Small intestine (tissue), 7 donors: ENCODE measurements at regions not wholly inside any gene's neighbourhood (a gene's known extent, or its start where the extent isn't known, plus 50 kb on each side); places are given as distances from the start of the nearest gene placed in this dataset.
"Not testable (repeated sequence)": the region's sequence is repeated elsewhere in the genome, so short reads cannot be mapped to it uniquely, and the experiment has no call there.

Source experiments
- DNase-seq, 2 donors: peaks; one replicate each; pipeline versions ENCODE4 v3.0.0 to v3.0.0-alpha.2; 2013
- FAIRE-seq: peaks from 2 replicates; lab custom pipeline; 2012; peaks lifted over from hg19 to GRCh38; lab: Jason Lieb, UNC
- H3K27ac ChIP-seq, 3 donors: one replicate each; pipeline ENCODE4 v1.5.1; 2013; ENCODE audit warnings: low read length in 2 of 3, mild to moderate bottlenecking in 2 of 3, control low read depth in 1 of 3, inconsistent platforms in 1 of 3, low read depth in 1 of 3, moderate library complexity in 1 of 3
- H3K27me3 ChIP-seq, 3 donors: one replicate each; pipeline ENCODE4 v1.6.1; 2013; ENCODE audit warnings: low read length in 3 of 3, inconsistent platforms in 1 of 3; ENCODE audit not compliant: control insufficient read depth in 3 of 3, insufficient read depth in 3 of 3
- H3K36me3 ChIP-seq, 3 donors: one replicate each; pipeline ENCODE4 v1.6.1; 2013; ENCODE audit warnings: low read length in 3 of 3, inconsistent platforms in 1 of 3, low read depth in 1 of 3, mild to moderate bottlenecking in 1 of 3, moderate library complexity in 1 of 3; ENCODE audit not compliant: control insufficient read depth in 3 of 3, insufficient read depth in 2 of 3
- H3K4me1 ChIP-seq, 3 donors: one replicate each; pipeline ENCODE4 v1.6.1; 2013; ENCODE audit warnings: low read length in 2 of 3, inconsistent platforms in 1 of 3, low read depth in 1 of 3, mild to moderate bottlenecking in 1 of 3, moderate library complexity in 1 of 3; ENCODE audit not compliant: control insufficient read depth in 3 of 3, insufficient read depth in 2 of 3
- H3K4me3 ChIP-seq, 3 donors: one replicate each; pipeline ENCODE4 v1.5.1; 2013; ENCODE audit warnings: low read length in 3 of 3, control low read depth in 1 of 3, inconsistent platforms in 1 of 3, low read depth in 1 of 3, mild to moderate bottlenecking in 1 of 3, moderate library complexity in 1 of 3
- H3K9me3 ChIP-seq, 2 donors: one replicate each; pipeline ENCODE4 v1.6.1; 2013; ENCODE audit warnings: low read depth in 1 of 2, low read length in 1 of 2; ENCODE audit not compliant: control insufficient read depth in 2 of 2, insufficient read depth in 1 of 2
- WGBS, 3 donors: extraction: QIAGEN DNeasy Blood & Tissue Kit; methylation state at CpG; one replicate each; pipeline ENCODE4 v1.1.7; 2013; 5-methylcytosine and 5-hydroxymethylcytosine counted together
- donor health status: healthy with polysubstance abuse.
- donor health status: control.
- donor health status: control.
- donor health status: Bipolar disorder and iron deficiency.
- donor health status: healthy.

DNA sequence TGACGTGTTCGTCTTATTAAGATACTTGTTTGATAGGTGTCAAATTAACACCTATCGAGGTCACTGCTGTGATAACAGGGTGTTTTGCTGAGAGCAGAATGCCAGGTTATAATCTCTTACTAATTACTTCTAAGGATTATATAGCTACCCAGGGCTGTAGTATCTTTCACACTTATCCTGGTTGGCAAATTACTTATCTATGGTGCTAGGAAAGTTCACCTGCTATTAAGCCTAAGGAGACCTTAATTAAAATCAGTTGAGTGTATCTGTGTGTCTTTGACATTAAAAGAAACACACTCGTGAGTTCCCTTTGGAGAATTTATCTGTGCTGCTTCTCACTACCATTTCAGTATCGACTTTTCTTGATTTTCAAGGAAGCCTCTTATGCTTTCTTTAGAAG, 301.6 kb upstream of the SLC16A7 start:
- Histone ChIP-seq H3K4me3 (no peak overlapping the region), H3K27ac (no peak overlapping the region), H3K9me3 (no peaks in the 10 kb centered on the region), H3K4me1 (no peaks in the 10 kb centered on the region), H3K36me3 (no peaks in the 10 kb centered on the region), H3K27me3 (no peaks in the 10 kb centered on the region)
- no peak for DNase-seq
- no peak for FAIRE-seq
- 59 to 71% (median 63%) methylated on average over 5 of the region's 5 CpGs for WGBS, 3 donors

GRCh38 chr12:59282999-59283398, 312.8 kb upstream of the SLC16A7 start:
- no peak overlapping the region for H3K4me3 ChIP-seq
- no peaks in the 10 kb centered on the region for H3K4me1 ChIP-seq
- H3K27me3 ChIP-seq, result no peaks in the 10 kb centered on the region
- no peaks in the 10 kb centered on the region for H3K36me3 ChIP-seq
- no peak overlapping the region for H3K27ac ChIP-seq
- DNase-seq (no peak), FAIRE-seq (no peak)
- H3K9me3 ChIP-seq, result no peaks in the 10 kb centered on the region
- WGBS, 3 donors, result 63 to 74% (median 63%) methylated on average over 2 of the region's 2 CpGs

- H3K27me3 ChIP-seq, DNase-seq, H3K27ac ChIP-seq, H3K36me3 ChIP-seq, FAIRE-seq, H3K4me3 ChIP-seq, H3K9me3 ChIP-seq, H3K4me1 ChIP-seq: not testable (repeated sequence)
- 81 to 84% (median 83%) methylated on average over 1 of the region's 1 CpG for WGBS, 3 donors
Observed at GRCh38 chr12:59273561-59273960, 322.3 kb upstream of the SLC16A7 start.

DNA sequence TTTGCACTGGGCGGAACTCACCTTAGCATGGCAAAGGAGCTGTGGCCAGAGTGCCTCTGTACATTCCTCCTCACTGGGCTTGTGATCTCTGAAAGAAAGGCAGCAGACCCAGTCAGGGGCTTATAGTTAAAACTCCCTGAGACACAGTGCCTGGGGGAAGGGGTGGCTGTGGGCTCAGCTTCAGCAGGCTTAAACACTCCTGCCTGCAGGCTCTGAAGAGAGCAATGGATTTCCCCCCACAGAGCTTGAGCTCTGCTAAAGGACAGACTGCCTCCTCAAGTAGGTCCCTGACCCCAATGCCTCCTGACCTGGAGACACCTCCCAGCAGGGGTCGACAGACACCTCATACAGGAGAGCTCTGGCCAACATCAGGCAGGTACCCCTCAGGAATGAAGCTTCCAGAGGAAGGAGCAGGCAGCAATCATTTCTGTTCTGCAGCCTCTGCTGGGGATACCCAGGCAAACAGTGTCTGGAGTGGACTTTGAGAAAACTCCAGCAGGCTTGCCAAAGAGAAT, 327.5 kb upstream of the SLC16A7 start:
- peaks cover 0 to 2% (median 0%) of the 10 kb centered on the region in 3 donors for H3K27me3 ChIP-seq
- 76 to 91% (median 77%) methylated on average over 2 of the region's 2 CpGs for WGBS, 3 donors
- DNase-seq (no peak), FAIRE-seq (no peak)
- H3K27ac ChIP-seq, result no peak overlapping the region
- no peaks in the 10 kb centered on the region for H3K4me1 ChIP-seq
- no peaks in the 10 kb centered on the region for H3K36me3 ChIP-seq
- H3K9me3 ChIP-seq, result peaks cover 0 to 5% of the 10 kb centered on the region in 2 donors
- no peak overlapping the region for H3K4me3 ChIP-seq

GRCh38 chr12:59260202-59260601, 335.6 kb upstream of the SLC16A7 start:
- Histone ChIP-seq H3K4me1 (no peaks in the 10 kb centered on the region), H3K4me3 (no peak overlapping the region), H3K27ac (no peak overlapping the region), H3K9me3 (peaks cover 0 to 3% of the 10 kb centered on the region in 2 donors), H3K27me3 (no peaks in the 10 kb centered on the region), H3K36me3 (no peaks in the 10 kb centered on the region)
- FAIRE-seq, result no peak
- no peak for DNase-seq
- 57 to 81% (median 69%) methylated on average over 2 of the region's 2 CpGs for WGBS, 3 donors

- Histone ChIP-seq H3K4me3 (no peak overlapping the region), H3K36me3 (no peaks in the 10 kb centered on the region), H3K27ac (no peak overlapping the region), H3K9me3 (peaks cover 0 to 10% of the 10 kb centered on the region in 2 donors), H3K4me1 (no peaks in the 10 kb centered on the region), H3K27me3 (no peaks in the 10 kb centered on the region)
- FAIRE-seq, result no peak
- DNase-seq, result no peak
Observed at GRCh38 chr12:59252731-59253130, 332.4 kb upstream of the LRIG3 start.

DNA sequence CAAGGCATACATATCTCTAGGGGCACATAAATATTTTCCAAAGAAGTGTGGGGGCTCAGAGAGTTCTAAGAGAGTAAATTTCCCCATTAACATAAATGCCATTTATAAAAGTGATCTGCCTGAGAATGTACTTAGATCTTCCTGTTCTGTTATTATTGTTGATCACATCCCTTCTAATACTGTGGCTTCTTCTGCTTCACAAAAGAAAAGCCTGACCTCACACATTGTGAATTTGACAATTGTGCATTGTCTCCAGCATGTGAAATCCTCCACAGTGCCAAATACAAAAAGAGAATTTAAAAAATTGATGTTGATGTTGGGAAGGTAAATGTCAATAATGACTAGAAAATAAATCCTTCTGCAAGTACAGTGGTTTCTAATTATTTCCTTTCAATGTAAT, 330.5 kb upstream of the LRIG3 start:
- no peaks in the 10 kb centered on the region for H3K36me3 ChIP-seq
- no peak for DNase-seq

DNA sequence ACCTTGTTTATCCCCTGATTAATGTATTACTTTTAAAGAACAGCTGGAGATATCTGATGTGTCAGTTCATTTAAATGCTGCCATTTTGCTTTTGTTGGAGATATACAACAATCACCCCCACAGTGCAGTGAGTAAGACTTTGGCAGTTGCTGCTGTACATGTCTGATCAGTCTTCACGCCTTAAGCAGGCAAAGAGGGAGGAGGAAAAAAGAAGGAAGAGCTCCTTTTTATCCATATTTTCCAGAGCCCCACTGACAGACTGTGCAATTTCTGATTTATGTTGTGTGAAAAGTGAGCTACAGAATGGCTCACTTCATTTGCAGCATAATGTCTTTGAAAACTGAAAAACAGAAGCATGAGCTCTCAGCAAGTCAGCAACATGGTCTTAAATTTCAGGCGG, 319.7 kb upstream of the LRIG3 start:
- H3K4me3 ChIP-seq, result no peak overlapping the region
- WGBS, 3 donors, result 74 to 78% (median 77%) methylated on average over 2 of the region's 2 CpGs
- no peak for FAIRE-seq

More for the DNA sequence above, 330.5 kb upstream of the LRIG3 start:
- Histone ChIP-seq H3K4me3 (no peak overlapping the region), H3K4me1 (no peaks in the 10 kb centered on the region), H3K9me3 (peaks cover 0 to 8% of the 10 kb centered on the region in 2 donors), H3K27ac (no peak overlapping the region), H3K27me3 (no peaks in the 10 kb centered on the region)
- FAIRE-seq, result no peak

DNA sequence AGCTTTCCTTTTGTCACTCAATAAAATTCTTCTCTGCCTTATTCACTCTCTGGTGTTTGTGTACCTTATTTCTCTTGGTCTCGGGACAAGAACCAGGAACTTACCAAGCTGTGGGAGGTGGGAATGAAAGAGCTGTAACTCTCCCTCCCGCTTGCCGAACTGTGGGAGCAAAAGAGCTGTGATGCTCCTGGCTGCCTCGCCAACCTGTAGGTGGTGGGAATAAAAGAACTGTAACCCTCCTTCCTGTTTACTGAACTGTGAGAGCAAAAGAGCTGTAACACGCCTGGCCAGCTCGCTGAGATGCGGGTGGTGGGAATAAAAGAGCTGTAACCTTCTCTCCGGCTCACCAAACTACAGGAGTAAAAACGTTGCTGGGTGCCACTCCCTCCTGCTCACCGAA, 314.1 kb upstream of the LRIG3 start:
- WGBS, 3 donors, result 79 to 81% (median 80%) methylated on average over 10 of the region's 10 CpGs
- H3K4me1 ChIP-seq, result no peaks in the 10 kb centered on the region
- FAIRE-seq, result no peak

More for the DNA sequence above, 319.7 kb upstream of the LRIG3 start:
- Histone ChIP-seq H3K36me3 (no peaks in the 10 kb centered on the region), H3K27me3 (peaks cover 0 to 2% (median 0%) of the 10 kb centered on the region in 3 donors), H3K4me1 (no peaks in the 10 kb centered on the region), H3K27ac (no peak overlapping the region), H3K9me3 (no peaks in the 10 kb centered on the region)
- DNase-seq, result no peak

More for the DNA sequence above, 314.1 kb upstream of the LRIG3 start:
- no peaks in the 10 kb centered on the region for H3K27me3 ChIP-seq
- H3K4me3 ChIP-seq, result no peak overlapping the region
- no peak overlapping the region for H3K27ac ChIP-seq
- no peak for DNase-seq
- no peaks in the 10 kb centered on the region for H3K9me3 ChIP-seq
- no peaks in the 10 kb centered on the region for H3K36me3 ChIP-seq
